ENCODE measurements at regions not wholly inside any gene's neighbourhood (a gene's known extent, or its start where the extent isn't known, plus 50 kb on each side); places are given as distances from the start of the nearest gene placed in this dataset.
A peak's percentile ranks its signal among the peaks of the same experiment; 100 is the strongest.
"Not testable (repeated sequence)": the region's sequence is repeated elsewhere in the genome, so short reads cannot be mapped to it uniquely, and the experiment has no call there.

DNA sequence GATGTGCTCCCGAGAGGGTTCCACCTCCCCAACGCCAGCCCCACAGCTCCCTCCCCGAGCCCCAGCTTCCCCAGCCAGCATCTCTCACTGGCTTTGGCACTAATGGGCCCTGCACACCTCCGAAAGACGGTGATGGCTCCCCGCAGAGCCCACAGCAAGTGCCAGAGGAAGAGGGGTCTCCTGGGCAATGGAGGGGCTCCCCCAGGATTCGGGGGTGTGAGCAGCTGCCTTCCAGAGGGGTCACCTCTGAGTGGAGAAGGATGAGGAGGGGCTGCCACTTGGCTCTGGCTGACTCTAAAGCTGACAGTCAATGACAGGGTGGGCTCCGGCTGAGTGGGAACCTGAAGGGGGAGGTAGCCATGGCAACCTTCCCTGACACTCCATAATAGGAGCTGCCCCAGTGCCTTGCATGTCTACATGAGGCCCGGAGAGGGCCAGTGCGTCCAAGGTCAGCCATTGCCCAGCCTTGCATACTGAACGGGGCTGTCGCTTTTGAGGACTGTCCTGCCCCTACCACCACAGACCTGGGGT lies 98.6 kb upstream of the SYT13 start:
- DNase-seq (ENCODE audit: low read depth): no peak

- DNase-seq (ENCODE audit: low read depth): no peak
Measured at GRCh38 chr11:45384016-45384415, 97.9 kb upstream of the SYT13 start.

DNA sequence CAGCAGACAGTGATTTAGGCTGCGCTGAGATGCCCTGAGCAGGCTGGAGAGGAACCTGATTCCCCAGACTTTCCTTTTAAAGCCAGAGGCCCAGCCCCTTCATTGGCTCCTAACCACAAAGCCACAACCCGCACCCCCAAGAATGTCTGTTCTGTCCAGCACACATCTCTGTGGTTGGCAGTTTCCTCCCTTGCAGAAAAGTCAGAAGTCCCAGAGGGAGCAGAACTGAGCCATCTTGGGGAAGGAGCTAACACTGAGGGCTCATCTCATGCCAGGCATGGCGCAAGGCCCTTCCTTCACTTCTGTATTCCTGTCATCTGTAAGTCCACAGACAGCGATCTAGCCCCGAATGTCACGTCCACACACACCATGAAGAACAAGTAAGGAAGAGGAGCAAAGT lies 97.1 kb upstream of the SYT13 start:
- peak; percentile 39 for DNase-seq (ENCODE audit: low read depth)

DNA sequence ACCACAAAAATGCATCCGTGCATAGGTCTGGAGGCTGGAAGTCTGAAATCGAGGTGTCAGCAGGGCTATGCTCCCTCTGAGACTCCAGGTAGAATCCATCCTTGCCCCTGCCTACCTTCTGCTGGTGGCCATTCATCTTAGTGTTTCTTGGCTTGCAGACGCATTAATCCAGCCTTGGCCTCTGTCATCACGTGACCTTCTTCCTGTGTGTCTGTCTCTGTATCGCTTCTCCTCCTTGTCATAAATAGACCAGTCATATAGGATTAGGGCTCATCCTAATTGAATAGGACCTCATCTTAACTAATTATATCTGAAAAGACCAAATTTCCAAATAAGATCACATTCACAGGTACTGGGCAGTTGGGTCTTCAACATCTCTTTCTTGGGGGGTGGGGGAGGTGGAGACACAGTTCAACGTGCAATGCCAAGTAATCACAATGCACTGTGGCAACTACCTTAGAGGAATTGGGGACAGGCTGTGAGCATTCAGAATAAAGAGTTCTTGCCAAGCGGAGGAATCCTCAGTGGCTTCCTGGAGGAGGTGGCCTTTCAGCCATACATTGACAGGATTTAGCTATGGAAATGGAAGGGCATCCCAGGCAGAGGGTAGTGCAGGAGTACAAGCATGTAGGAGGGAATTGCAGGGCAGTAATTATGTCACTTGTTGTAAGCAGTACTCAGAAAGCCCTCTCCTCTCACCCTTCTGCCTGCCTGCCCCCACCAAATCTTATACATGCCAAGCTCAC lies 96.2 kb upstream of the SYT13 start:
- no peak for DNase-seq (ENCODE audit: low read depth)

DNA sequence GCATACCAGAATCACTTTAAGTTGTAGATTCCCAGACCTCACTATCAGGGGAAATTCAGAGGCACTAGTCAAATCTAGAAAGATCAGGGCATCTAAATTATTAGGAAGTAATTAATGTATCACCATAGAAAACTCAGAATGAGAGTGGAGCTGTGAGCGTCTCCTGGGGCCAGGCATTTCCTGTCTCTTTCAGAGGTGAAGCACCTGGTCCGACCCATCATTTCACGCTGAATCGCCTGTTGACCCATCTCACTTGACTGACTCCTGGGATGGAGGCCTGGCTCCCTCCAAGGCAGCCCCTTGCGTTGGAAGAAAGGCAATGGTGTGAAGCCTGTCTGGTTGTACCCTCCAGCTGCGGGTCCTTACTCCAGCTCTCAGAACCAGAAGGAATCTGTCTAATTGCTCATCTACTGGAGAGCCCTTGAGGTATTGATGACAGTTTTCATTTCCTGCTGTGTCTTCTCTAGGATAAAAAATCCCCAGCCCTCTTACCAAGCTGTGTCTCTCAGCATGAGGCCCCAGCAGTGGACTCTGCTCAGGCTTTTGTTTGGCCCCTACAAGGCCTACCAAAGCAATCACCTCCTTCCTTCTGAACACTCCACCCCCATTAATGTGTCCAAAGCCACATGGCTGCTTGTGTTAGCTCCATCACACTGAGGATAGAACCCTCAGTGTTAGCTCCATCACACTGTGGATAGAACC lies 93.2 kb upstream of the SYT13 start:
- DNase-seq (ENCODE audit: low read depth): no peak

GRCh38 chr11:45378516-45378915 lies 92.4 kb upstream of the SYT13 start:
- DNase-seq (ENCODE audit: low read depth): no peak

GRCh38 chr11:45374653-45375059 lies 88.5 kb upstream of the SYT13 start:
- no peak for DNase-seq (ENCODE audit: low read depth)

GRCh38 chr11:45374130-45374529 lies 88.0 kb upstream of the SYT13 start:
- DNase-seq (ENCODE audit: low read depth): no peak

DNA sequence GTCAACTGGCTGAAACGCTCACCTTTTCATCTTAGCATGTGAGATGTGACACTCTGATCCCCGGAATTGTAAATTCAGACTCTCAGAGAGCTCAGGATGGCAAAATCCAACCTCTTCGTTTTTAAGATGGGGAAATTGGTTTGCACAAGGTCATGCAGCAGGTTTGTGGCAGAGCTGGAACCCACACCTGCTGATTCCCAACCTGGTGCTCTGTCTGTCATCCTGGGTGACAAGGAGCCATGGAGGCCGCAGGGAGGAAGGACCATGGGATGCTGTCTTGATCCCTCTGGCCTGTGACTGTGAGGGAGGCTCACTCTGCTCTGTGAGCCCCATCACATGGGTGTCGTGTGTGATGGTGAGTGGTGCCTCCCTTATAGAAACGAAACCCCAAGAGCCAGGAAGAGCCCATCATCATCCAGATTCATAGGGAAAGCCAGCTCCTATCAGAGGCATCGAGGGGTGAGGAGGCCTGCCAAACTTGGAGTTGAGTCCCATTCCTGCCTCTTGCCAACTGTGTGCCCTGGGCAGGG lies 87.4 kb upstream of the SYT13 start:
- DNase-seq (ENCODE audit: low read depth): no peak

- not testable (repeated sequence) for DNase-seq (ENCODE audit: low read depth)
Measured at GRCh38 chr11:45372414-45372813, 86.3 kb upstream of the SYT13 start.

GRCh38 chr11:45371251-45372115 lies 85.3 kb upstream of the SYT13 start:
- DNase-seq (ENCODE audit: low read depth): peak; percentile 18

- DNase-seq (ENCODE audit: low read depth): no peak
Measured at GRCh38 chr11:45369313-45369712, 83.2 kb upstream of the SYT13 start.

- no peak for DNase-seq (ENCODE audit: low read depth)
Measured at GRCh38 chr11:45368697-45369096, 82.6 kb upstream of the SYT13 start.

DNA sequence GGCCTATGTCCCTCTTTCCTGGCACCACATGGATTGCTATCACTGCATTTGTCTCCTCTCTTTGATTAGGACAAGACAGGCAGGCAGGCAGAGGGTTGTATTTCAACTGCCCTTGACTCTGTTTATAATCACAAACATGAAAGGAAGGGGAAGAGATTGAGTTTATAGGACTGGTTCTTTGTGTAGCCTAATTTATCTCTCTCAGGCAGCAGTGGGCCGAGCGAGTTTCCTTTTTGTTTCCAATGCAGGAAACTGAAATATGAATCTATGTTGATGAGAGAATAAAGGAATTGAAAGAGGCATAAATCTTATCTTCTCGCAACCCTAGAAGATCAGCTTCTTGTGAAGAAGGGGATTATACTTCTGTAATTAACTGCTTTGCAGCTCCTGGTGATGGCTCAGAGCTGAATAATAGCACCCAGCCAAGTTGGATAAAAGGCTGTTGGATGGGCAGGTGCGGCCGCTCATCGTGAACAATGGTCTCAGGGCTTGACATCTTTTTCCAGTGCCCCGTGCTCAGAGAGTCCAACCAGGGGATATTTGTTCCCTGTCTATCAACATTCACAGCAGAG lies 80.6 kb upstream of the SYT13 start:
- no peak for DNase-seq (ENCODE audit: low read depth)

DNA sequence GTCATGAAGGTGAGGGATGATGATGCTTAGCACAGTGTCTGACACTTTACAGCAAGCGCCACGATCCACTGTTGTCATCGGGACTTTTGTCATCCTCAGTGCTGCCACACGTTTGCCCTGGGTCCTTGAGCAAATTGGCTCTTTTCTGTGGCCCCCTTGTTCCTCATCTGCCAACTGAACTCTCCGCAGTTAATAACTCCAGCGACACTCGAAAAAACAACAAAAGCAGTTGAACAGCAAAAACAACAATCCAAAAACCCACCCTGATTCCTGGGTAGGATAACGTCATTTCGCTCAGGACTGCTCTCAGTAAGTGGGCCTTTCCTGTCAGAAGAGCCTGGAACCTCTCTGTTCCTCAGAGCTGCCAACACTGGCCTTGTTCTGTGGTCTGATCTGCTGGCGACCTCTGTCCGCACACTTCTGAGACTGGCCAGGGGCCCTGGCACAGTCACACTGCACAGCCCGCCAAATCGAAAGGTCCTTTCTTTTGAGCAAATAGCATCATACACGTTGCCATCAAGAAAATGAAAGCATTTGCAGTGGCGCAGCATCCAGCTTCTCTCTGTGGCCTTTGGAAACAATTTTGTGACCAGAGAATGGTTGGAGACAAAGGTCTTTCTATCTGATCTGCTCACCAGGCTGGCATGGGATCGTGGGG lies 79.9 kb upstream of the SYT13 start:
- DNase-seq (ENCODE audit: low read depth): no peak

DNA sequence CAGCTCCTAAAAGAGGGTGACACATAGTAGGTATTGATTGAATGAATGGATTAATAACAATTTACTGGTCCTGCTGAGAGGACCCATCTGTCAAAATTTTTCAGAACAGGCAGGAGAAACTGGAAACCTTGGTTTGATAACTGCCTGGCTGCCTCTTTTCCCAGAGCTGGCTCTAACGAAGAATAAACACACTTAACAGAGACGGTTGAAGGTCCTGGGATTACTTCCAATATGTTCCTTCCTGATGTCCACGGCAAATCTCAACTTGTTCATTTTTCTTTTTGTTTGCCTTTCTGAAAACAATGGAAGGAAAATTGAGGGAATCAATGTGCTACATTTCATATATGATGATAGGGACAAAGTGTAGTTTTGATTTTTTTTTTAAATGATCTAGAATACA lies 76.5 kb upstream of the SYT13 start:
- no peak for DNase-seq (ENCODE audit: low read depth)

DNA sequence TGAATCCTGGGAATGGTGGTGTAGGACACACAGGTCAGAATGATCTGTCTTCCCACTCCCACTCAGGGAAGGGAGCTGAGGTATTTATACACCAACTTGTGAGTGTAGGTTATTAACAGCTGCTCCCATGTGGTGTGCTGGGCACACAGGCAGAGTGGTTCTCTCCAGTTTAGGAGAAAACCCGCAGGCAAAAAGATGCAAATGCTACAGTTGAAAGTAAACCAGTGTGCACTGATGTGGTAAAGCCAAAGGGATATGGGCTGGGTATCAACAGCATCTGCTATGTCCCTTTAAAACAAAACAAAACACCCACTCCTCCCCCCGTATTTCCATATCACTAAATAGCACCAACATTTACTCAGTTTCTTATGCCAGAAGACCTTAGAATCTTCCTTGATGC lies 75.4 kb upstream of the SYT13 start:
- no peak for DNase-seq (ENCODE audit: low read depth)

DNA sequence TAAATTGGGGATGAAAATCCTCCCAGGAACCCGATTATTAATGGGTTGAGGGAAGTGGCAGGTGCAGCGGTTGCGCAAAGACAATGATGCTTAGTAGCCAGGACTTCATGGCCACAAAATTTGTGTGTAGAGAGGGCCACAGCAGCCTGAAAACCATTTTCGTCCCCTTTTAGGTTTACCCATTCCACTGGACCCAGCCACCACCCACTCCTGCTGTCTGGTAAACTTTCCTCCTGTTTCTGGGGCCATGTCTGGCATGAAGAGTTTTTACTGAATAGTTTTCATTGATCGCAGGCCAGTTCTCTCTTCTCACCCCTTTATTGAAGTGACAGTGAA lies 69.5 kb upstream of the SYT13 start:
- DNase-seq (ENCODE audit: low read depth): no peak

DNA sequence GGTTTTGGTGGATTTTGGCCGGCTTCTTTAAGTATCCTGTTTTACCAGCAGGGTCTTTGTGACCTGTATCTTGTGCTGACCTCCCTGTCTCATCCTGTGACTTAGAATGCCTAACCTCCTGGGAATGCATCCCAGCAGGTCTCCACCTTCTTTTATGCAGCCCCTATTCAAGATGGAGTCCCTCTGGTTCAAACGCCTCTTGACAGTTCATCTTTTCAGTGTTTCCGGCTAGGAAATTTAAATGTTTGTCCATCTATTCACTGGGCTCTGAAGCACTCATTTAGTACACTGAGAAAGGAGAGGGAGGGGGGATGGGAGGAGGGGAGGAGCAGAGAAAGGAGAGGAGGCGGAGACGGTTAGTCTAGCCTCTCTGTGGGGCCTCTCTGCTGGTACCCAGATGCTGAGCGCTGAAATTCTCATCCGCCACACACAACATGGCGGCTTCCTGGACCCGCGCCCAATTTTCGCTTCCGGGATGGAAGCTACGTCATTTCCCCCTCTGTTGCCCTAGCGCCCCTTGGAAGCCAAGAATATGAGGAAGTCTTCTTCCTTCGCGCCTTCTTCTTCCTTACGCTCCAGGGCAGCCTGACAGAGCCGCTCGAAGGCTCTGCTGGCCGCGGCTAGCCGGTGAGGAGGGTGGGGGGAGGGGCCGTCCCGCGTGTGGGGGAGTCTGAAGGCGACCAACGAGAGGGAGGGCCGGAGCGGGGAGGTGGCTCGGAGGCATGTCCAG lies 69.0 kb upstream of the SYT13 start:
- DNase-seq (ENCODE audit: low read depth): no peak

DNA sequence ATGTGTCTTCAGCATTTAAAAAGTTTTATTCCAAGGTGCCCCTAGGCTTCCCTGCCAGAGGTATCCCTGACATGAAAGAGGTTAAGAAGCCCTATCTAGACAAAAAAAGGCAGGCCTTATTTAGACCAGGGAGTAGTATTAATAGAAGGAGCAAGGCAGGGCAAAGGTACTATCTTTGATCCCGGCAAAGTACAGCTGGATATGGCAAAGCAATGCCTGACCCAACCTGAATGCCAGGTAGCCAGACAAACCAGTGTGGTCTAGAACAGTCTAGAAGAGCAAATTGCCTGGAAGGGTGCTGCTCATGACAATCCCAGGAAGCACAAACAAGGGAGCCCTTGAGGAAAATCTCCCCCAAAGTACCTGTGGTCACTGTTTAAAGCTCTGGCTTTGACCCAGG lies 62.6 kb upstream of the SYT13 start:
- no peak for DNase-seq (ENCODE audit: low read depth)

Measured in HS-5 (cell line).